Neural cell (in vitro differentiated cells): ENCODE measurements at regions not wholly inside any gene's neighbourhood (a gene's known extent, or its start where the extent isn't known, plus 50 kb on each side); places are given as distances from the start of the nearest gene placed in this dataset.

Source experiments
- CTCF ChIP-seq: fragments of 450-650 bp; IDR thresholded peaks from 2 replicates; pipeline ENCODE4 v1.5.1; 2014; ENCODE audit warnings: antibody characterized with exemption, mild to moderate bottlenecking, moderate library complexity; ENCODE audit not compliant: poor library complexity, severe bottlenecking
- EP300 ChIP-seq: fragments of 450-650 bp; conservative IDR thresholded peaks from 2 replicates; pipeline ENCODE4 v1.6.1; 2014; ENCODE audit warnings: antibody characterized with exemption, mild to moderate bottlenecking, moderate library complexity; ENCODE audit not compliant: poor library complexity, severe bottlenecking
- POLR2AphosphoS5 ChIP-seq: IDR thresholded peaks from 2 replicates; pipeline ENCODE4 v1.6.1; 2012
- REST ChIP-seq: IDR thresholded peaks from 2 replicates; pipeline ENCODE4 v1.6.1; 2012; ENCODE audit warnings: borderline replicate concordance

- TF ChIP-seq POLR2AphosphoS5 (no peak), CTCF (no peak), EP300 (no peak), REST (no peak)
Measured at GRCh38 chr13:30039511-30039911, 189.1 kb upstream of the UBL3 start.
